ENCODE measurements at regions not wholly inside any gene's neighbourhood (a gene's known extent, or its start where the extent isn't known, plus 50 kb on each side); places are given as distances from the start of the nearest gene placed in this dataset.

DNA sequence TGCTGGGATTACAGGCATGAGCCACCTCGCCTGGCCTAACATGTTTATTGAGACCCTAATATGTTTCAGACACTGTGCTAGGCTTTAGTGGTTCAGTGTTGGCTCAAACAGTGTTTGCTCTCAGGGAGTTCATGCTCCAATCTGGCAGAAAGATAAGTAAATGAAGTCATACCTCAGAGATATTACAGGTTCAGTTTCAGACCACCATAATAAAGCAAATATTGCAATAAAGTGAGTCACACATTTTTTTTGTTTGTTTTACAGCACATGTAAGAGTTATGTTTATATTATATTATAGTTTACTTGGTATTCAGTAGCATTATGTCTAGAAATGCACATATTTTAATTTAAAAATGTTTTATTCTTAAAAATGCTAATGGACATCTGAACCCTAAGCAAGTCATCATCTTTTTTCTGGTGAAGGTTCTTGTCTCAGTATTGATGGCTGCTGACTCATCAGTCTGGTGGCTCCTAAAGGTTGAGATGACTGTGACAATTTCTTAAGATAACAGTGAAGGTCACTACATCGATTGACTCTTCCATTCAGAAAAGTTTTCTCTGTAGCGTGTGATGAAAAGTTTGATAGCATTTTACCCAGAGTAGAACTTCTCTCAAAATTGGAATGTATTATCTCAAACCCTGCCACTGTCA is 243.0 kb upstream of the ANO5 start:
- TF ChIP-seq, protein P1, sequence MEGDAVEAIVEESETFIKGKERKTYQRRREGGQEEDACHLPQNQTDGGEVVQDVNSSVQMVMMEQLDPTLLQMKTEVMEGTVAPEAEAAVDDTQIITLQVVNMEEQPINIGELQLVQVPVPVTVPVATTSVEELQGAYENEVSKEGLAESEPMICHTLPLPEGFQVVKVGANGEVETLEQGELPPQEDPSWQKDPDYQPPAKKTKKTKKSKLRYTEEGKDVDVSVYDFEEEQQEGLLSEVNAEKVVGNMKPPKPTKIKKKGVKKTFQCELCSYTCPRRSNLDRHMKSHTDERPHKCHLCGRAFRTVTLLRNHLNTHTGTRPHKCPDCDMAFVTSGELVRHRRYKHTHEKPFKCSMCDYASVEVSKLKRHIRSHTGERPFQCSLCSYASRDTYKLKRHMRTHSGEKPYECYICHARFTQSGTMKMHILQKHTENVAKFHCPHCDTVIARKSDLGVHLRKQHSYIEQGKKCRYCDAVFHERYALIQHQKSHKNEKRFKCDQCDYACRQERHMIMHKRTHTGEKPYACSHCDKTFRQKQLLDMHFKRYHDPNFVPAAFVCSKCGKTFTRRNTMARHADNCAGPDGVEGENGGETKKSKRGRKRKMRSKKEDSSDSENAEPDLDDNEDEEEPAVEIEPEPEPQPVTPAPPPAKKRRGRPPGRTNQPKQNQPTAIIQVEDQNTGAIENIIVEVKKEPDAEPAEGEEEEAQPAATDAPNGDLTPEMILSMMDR (IDR thresholded peaks at IDR 0.05; ENCODE audit: control extremely low read depth, extremely low read depth): no peak
- ATAC-seq (ENCODE audit: insufficient read depth, low FRiP score): no peak
- Histone ChIP-seq H3K36me3 (ENCODE audit: control insufficient read depth in 4 of 4, insufficient read depth in 4 of 4, low read length in 4 of 4) (no peaks in the 10 kb centered on the region), H3K4me3 (no peak overlapping the region), H3K27ac (ENCODE audit: low read depth in 1 of 2, low read length in 1 of 2) (no peak overlapping the region), H3K9me3 (ENCODE audit: control insufficient read depth in 4 of 4, insufficient read depth in 3 of 4, low read length in 3 of 4) (peaks cover 0 to 1% (median 0%) of the 10 kb centered on the region in 4 donors), H3K4me1 (ENCODE audit: control insufficient read depth in 5 of 5, insufficient read depth in 5 of 5, low read length in 5 of 5) (no peaks in the 10 kb centered on the region), H3K27me3 (ENCODE audit: control insufficient read depth in 3 of 3, insufficient read depth in 3 of 3, low read length in 2 of 3) (no peaks in the 10 kb centered on the region), H3K9ac (ENCODE audit: insufficient read depth in 1 of 2, low read length in 2 of 2) (no peak overlapping the region)
- 84 to 85% methylated on average over 3 of the region's 3 CpGs for WGBS, 2 donors
- DNase-seq: no peak

DNA sequence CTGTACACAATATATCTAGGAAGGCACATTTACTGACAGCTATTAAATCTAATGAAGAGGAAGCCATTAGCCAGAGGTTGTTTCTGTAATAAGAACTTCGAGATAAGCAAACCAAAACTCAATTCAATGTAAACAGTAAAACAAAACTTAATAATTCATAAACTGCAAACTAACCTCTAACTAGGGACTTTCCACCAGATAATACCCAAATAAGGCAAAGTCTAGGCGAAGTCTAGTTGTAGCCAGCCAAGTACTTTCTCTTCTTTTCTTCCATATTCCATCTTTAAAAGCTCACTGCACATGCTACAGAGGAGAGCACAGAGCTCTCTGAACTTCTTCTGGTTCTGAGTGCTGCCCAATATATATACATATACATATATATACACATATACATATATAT is 229.9 kb upstream of the ANO5 start:
- no peaks in the 10 kb centered on the region for H3K27me3 ChIP-seq (ENCODE audit: control insufficient read depth in 3 of 3, insufficient read depth in 3 of 3, low read length in 2 of 3)
- H3K4me1 ChIP-seq (ENCODE audit: control insufficient read depth in 5 of 5, insufficient read depth in 5 of 5, low read length in 5 of 5): no peaks in the 10 kb centered on the region
- no peaks in the 10 kb centered on the region for H3K9me3 ChIP-seq (ENCODE audit: control insufficient read depth in 4 of 4, insufficient read depth in 3 of 4, low read length in 3 of 4)
- H3K36me3 ChIP-seq (ENCODE audit: control insufficient read depth in 4 of 4, insufficient read depth in 4 of 4, low read length in 4 of 4): no peaks in the 10 kb centered on the region
- no peak for ATAC-seq (ENCODE audit: insufficient read depth, low FRiP score)
- H3K27ac ChIP-seq (ENCODE audit: low read depth in 1 of 2, low read length in 1 of 2): no peak overlapping the region
- H3K9ac ChIP-seq (ENCODE audit: insufficient read depth in 1 of 2, low read length in 2 of 2): no peak overlapping the region
- TF ChIP-seq, protein P1 (IDR thresholded peaks at IDR 0.05; ENCODE audit: control extremely low read depth, extremely low read depth): no peak
- DNase-seq: no peak
- WGBS, 2 donors: 61 to 66% methylated on average over 2 of the region's 2 CpGs
- no peak overlapping the region for H3K4me3 ChIP-seq

DNA sequence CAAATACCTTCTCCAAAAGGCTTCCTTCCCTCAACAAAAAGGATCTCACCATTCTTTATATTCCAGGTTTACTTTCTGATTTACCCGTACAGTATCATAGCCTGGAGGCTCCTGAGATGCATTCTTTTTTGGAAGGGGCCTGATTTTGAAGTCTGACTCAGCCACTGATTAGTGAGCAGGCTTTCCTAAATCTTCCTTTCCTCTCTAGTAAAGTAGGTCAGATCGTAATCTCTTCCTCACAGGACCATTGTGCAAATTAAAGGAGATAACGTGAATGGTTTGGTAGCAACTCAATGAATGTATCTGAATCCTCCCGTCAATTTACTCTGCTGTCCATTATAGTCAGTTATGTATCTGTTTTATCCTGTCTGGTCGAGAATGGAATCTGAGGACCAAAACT is 227.7 kb upstream of the ANO5 start:
- DNase-seq (no peak), ATAC-seq (ENCODE audit: insufficient read depth, low FRiP score) (no peak)
- Histone ChIP-seq H3K4me1 (ENCODE audit: control insufficient read depth in 5 of 5, insufficient read depth in 5 of 5, low read length in 5 of 5) (no peaks in the 10 kb centered on the region), H3K9ac (ENCODE audit: insufficient read depth in 1 of 2, low read length in 2 of 2) (no peak overlapping the region), H3K27me3 (ENCODE audit: control insufficient read depth in 3 of 3, insufficient read depth in 3 of 3, low read length in 2 of 3) (no peaks in the 10 kb centered on the region), H3K27ac (ENCODE audit: low read depth in 1 of 2, low read length in 1 of 2) (no peak overlapping the region), H3K36me3 (ENCODE audit: control insufficient read depth in 4 of 4, insufficient read depth in 4 of 4, low read length in 4 of 4) (no peaks in the 10 kb centered on the region), H3K4me3 (no peak overlapping the region), H3K9me3 (ENCODE audit: control insufficient read depth in 4 of 4, insufficient read depth in 3 of 4, low read length in 3 of 4) (no peaks in the 10 kb centered on the region)
- TF ChIP-seq, protein P1 (IDR thresholded peaks at IDR 0.05; ENCODE audit: control extremely low read depth, extremely low read depth): no peak
- 60 to 64% methylated on average over 5 of the region's 5 CpGs for WGBS, 2 donors

DNA sequence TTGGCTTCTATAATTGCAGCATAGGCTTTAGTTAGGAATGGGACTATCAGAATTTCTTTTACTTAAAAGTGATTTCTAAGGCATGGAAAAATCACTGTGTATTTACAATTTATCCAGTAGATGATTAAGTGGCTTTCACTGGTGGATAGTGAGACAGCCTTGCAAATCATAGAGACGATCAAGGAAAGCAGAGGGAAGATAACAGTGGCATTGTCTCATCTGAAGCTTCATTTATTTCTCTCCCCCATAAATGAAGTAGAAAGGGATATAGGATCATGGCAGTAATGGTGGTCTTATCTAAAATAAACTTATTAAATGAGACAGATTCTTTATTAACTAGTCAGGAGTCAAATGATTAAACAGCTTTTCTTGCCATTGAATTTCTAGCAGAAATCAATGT is 224.2 kb upstream of the ANO5 start:
- H3K27me3 ChIP-seq (ENCODE audit: control insufficient read depth in 3 of 3, insufficient read depth in 3 of 3, low read length in 2 of 3): no peaks in the 10 kb centered on the region
- no peaks in the 10 kb centered on the region for H3K4me1 ChIP-seq (ENCODE audit: control insufficient read depth in 5 of 5, insufficient read depth in 5 of 5, low read length in 5 of 5)
- ATAC-seq (ENCODE audit: insufficient read depth, low FRiP score) (no peak), DNase-seq (no peak)
- H3K27ac ChIP-seq (ENCODE audit: low read depth in 1 of 2, low read length in 1 of 2): no peak overlapping the region
- WGBS, 2 donors: 53 to 80% methylated on average over 1 of the region's 1 CpG
- H3K36me3 ChIP-seq (ENCODE audit: control insufficient read depth in 4 of 4, insufficient read depth in 4 of 4, low read length in 4 of 4): no peaks in the 10 kb centered on the region
- peaks cover 0 to 3% (median 0%) of the 10 kb centered on the region in 4 donors for H3K9me3 ChIP-seq (ENCODE audit: control insufficient read depth in 4 of 4, insufficient read depth in 3 of 4, low read length in 3 of 4)
- H3K9ac ChIP-seq (ENCODE audit: insufficient read depth in 1 of 2, low read length in 2 of 2): no peak overlapping the region
- TF ChIP-seq, protein P1 (IDR thresholded peaks at IDR 0.05; ENCODE audit: control extremely low read depth, extremely low read depth): no peak
- H3K4me3 ChIP-seq: no peak overlapping the region
